Heart left ventricle (tissue), 16 donors: ENCODE measurements at regions not wholly inside any gene's neighbourhood (a gene's known extent, or its start where the extent isn't known, plus 50 kb on each side); places are given as distances from the start of the nearest gene placed in this dataset.
A peak's percentile ranks its signal among the peaks of the same experiment; 100 is the strongest.

ENCODE experiments used
- ATAC-seq, 4 donors: fragments of 200-7000 bp; cut with Tn5 transposase; one replicate each; pipeline ENCODE4 v1.9.1; 2020 to 2022; ENCODE audit warnings: moderate library complexity in 4 of 4, mild to moderate bottlenecking in 3 of 4, moderate number of reproducible peaks in 1 of 4
- DNase-seq, 5 donors: peaks; one replicate each; pipeline ENCODE4 v3.0.0-alpha.2; 2020
- H3K27ac ChIP-seq, 12 donors: fragments of 200-600 bp; sonication (generic) in 4 of 12; one replicate each; pipeline versions ENCODE4 v1.5.0 to v1.8.0; 2016 to 2022; ENCODE audit warnings: mild to moderate bottlenecking in 2 of 12
- H3K27me3 ChIP-seq, 9 donors: fragments of 200-600 bp; sonication (generic) in 2 of 9; one replicate each; pipeline versions ENCODE4 v1.5.1 to v1.8.0; 2016 to 2022; ENCODE audit warnings: mild to moderate bottlenecking in 3 of 9
- H3K36me3 ChIP-seq, 9 donors: fragments of 200-600 bp; sonication (generic) in 2 of 9; one replicate each; pipeline versions ENCODE4 v1.5.0 to v1.8.0; 2018 to 2022; ENCODE audit warnings: mild to moderate bottlenecking in 2 of 9
- H3K4me1 ChIP-seq, 12 donors: fragments of 200-600 bp; sonication (generic) in 4 of 12; one replicate each; pipeline versions ENCODE4 v1.5.0 to v1.8.0; 2016 to 2022; ENCODE audit warnings: mild to moderate bottlenecking in 3 of 12
- H3K4me3 ChIP-seq, 12 donors: fragments of 200-600 bp; sonication (generic) in 4 of 12; one replicate each; pipeline versions ENCODE4 v1.5.0 to v1.8.0; 2017 to 2022; ENCODE audit warnings: mild to moderate bottlenecking in 9 of 12, moderate library complexity in 4 of 12
- H3K9me3 ChIP-seq, 12 donors: fragments of 200-600 bp; sonication (generic) in 4 of 12; one replicate each; pipeline versions ENCODE4 v1.5.0 to v1.8.0; 2016 to 2022; ENCODE audit warnings: mild to moderate bottlenecking in 1 of 12
- POLR2A ChIP-seq, 2 donors: fragments of 450-650 bp; IDR thresholded peaks; one replicate each; pipeline ENCODE4 v1.6.1; 2017; ENCODE audit warnings: antibody characterized with exemption in 2 of 2, mild to moderate bottlenecking in 2 of 2, moderate library complexity in 2 of 2
- WGBS, 4 donors: extraction: QIAGEN DNeasy Blood & Tissue Kit in 2 of 4; methylation state at CpG; one replicate each; pipeline versions ENCODE4 v1.1.5 to v1.1.7; 2013 to 2018; 5-methylcytosine and 5-hydroxymethylcytosine counted together
- intact Hi-C, 10 donors: fragments of 100-400 bp; cut with DNase I; formaldehyde crosslinking; loops; one replicate each; pipeline versions ENCODE4 v1.11.1 to v1.14.2; 2022
- TF ChIP-seq, protein P1 (sequence below), 12 donors: fragments of 200-600 bp; sonication (generic) in 4 of 12; IDR thresholded peaks; one replicate each; pipeline versions ENCODE4 v1.5.0 to v1.8.0; 2018 to 2022; ENCODE audit warnings: antibody characterized with exemption in 12 of 12, mild to moderate bottlenecking in 5 of 12
- donor health status: ischemic (EF 13 %, LVEDD 7.1; RV severe dilation, severe dysfunction).
- donor health status: healthy with polysubstance abuse.
- donor health status: DM: no; HTN: yes; CAD: no.
- donor health status: DM: no; HTN: no; CAD: no.
- donor health status: ischemic (EF 25% LVEDD 6.9; RV normal size, moderate dysfunction).
- donor health status: ischemic (EF 25% LVEDD 5.7; RV mildly dilated, moderate dysfunction).
- donor health status: healthy.
- donor health status: DM: yes; HTN: yes; CAD: no.
- donor health status: ischemic (EF 35%, LVEDD 5.7; RV mildly dilated, moderate dysfunction).
- donor health status: nonischemic (EF 11% LVEDD 7.7; RV severe dilation, severe dysfunction).
- donor health status: DM: yes; HTN: yes; CAD: no.
- donor health status: PGD.
- donor health status: ischemic (EF 29% LVEDD 5.4; RV normal size, mild dysfunction).
- donor health status: nonischemic (EF 23%, LVEDD 6.1; RV moderate dilation, normal function).

DNA sequence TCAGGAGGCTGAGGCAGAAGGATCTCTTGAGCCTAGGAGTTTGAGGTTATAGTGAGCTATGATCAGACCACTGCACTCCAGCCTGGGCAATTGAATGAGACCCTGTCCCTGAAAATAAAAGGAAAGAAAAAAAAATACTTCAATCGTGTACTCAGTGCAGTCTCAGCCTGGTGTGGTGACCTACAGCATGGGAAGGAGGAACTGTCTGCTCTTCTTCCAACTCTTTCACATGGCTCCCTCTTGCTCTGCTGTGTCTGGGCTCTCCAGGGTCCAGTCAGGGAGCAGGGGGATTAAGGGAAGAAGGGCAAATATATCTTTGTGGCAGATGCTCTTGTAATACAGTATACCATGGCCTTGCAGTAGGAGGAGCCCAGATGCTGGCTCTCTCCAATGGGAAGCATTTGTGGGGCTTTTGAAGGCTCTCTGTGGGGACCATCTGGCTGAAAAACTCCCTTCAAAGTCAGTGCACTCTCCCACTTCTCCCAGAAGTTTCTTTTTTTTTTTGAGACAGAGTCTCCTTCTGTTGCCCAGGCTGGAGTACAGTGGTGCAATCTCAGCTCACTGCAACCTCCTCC lies 76.6 kb upstream of the TMPO start:
- intact Hi-C loops, result no loop called here
- Histone ChIP-seq H3K27ac (peak overlapping the region in 10 of 12 donors; percentile 50 to 92 (median 71)), H3K27me3 (no peaks in the 10 kb centered on the region), H3K9me3 (peaks cover 0 to 18% (median 4%) of the 10 kb centered on the region in 12 donors), H3K4me1 (peaks cover 0 to 42% (median 13%) of the 10 kb centered on the region in 12 donors), H3K36me3 (no peaks in the 10 kb centered on the region), H3K4me3 (peak overlapping the region in 1 of 12 donors; percentile 14)
- TF ChIP-seq POLR2A (IDR thresholded peaks at IDR 0.05), result no peak
- TF ChIP-seq, protein P1, sequence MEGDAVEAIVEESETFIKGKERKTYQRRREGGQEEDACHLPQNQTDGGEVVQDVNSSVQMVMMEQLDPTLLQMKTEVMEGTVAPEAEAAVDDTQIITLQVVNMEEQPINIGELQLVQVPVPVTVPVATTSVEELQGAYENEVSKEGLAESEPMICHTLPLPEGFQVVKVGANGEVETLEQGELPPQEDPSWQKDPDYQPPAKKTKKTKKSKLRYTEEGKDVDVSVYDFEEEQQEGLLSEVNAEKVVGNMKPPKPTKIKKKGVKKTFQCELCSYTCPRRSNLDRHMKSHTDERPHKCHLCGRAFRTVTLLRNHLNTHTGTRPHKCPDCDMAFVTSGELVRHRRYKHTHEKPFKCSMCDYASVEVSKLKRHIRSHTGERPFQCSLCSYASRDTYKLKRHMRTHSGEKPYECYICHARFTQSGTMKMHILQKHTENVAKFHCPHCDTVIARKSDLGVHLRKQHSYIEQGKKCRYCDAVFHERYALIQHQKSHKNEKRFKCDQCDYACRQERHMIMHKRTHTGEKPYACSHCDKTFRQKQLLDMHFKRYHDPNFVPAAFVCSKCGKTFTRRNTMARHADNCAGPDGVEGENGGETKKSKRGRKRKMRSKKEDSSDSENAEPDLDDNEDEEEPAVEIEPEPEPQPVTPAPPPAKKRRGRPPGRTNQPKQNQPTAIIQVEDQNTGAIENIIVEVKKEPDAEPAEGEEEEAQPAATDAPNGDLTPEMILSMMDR (IDR thresholded peaks at IDR 0.05), result no peak
- 55 to 64% (median 62%) methylated on average over 1 of the region's 1 CpG for WGBS, 4 donors
- ATAC-seq, result peak in 2 of 4 donors; percentile 29 to 42
- no peak for DNase-seq

DNA sequence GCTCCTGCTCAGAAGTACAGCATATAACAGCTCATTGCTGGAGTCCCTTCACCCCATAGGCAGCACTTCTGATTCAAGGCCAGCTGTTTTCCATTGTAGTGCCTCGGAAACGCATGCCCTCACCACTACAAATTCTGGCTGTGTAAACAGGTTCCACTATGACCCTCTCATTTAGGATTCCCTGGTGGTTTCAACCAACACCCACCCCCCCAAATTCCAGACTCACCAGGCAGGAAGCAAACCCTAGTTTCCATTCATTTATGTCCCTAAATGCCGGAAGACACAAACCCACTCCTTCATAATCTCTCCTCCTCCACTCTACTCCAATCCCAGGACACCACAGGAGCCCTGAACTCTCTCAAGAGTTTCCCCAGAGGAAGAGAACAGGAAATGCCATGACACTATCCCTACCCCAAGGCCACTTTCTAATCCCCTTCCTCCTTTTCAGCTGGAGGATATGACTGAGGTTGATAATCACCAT lies 75.9 kb upstream of the TMPO start:
- peaks cover 0 to 13% (median 2%) of the 10 kb centered on the region in 12 donors for H3K9me3 ChIP-seq
- peak; percentile 56 to 84 (median 80) for ATAC-seq
- H3K4me3 ChIP-seq, result peak overlapping the region in 2 of 12 donors; percentile 14 to 27
- no peaks in the 10 kb centered on the region for H3K36me3 ChIP-seq
- intact Hi-C loops, result no loop called here
- peaks cover 0 to 42% (median 13%) of the 10 kb centered on the region in 12 donors for H3K4me1 ChIP-seq
- 39 to 53% (median 46%) methylated on average over 3 of the region's 3 CpGs for WGBS, 4 donors
- peak overlapping the region in 11 of 12 donors; percentile 50 to 92 (median 70) for H3K27ac ChIP-seq
- TF ChIP-seq POLR2A (IDR thresholded peaks at IDR 0.05), result no peak
- TF ChIP-seq, protein P1 (IDR thresholded peaks at IDR 0.05), result no peak
- no peaks in the 10 kb centered on the region for H3K27me3 ChIP-seq
- peak in 2 of 5 donors; percentile 26 for DNase-seq

DNA sequence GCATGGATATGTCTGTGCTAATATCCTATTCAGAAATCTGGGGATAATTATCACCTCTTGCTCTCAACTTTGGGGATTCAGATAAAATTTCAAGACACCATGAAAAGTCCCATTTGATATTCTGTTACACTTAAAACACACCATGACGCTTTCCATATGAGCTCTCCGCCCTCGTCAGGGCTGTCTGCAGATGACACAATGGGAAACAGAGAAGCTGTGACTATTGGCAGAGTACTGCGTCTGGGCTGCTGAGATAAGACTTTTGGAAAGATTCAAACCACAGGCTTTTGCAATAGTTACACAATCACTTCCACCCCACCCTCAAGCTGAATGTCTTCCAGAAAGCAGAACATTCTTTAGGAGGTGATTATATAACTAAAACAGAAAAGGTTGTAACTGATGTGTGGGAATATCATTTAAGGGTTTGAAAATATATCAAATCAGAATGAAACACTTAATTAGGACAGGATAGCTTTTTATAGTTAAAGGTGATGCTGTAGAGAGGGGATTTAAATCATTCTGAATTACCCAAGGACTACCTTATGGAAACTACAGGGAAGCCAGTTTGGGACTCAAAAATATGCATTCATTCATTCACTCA lies 75.3 kb upstream of the TMPO start:
- intact Hi-C loops, result no loop called here
- H3K4me3 ChIP-seq, result peak overlapping the region in 1 of 12 donors; percentile 14
- H3K27ac ChIP-seq, result peak overlapping the region in 11 of 12 donors; percentile 50 to 92 (median 70)

DNA sequence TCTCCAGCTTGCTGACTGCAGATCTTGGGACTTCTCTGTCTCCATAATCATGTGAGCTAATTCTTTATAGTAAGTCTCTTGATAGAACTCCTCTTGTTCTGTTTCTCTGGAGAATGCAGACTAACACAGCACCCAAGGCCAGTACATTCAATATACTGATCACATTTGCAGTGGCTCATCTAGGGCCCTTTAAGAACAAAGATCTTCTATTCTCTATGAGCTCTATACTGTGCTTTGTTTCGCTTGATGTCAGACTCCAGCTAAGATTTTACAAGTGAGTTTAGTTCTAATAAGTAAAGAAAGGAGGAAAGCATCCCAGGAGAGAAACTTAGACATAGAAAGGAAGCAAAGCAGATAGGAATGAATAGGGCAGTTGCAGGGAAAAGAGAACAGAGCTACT lies 69.3 kb upstream of the TMPO start:
- H3K36me3 ChIP-seq, result no peaks in the 10 kb centered on the region
- intact Hi-C loops, result no loop called here
- no peak overlapping the region for H3K27ac ChIP-seq
- ATAC-seq (no peak), DNase-seq (no peak)
- WGBS, 4 donors, result 65 to 79% (median 71%) methylated on average over 1 of the region's 1 CpG
- no peaks in the 10 kb centered on the region for H3K9me3 ChIP-seq
- H3K4me1 ChIP-seq, result peaks cover 0 to 17% (median 0%) of the 10 kb centered on the region in 12 donors
- no peaks in the 10 kb centered on the region for H3K27me3 ChIP-seq
- no peak overlapping the region for H3K4me3 ChIP-seq
- TF ChIP-seq POLR2A (IDR thresholded peaks at IDR 0.05), result no peak
- TF ChIP-seq, protein P1 (IDR thresholded peaks at IDR 0.05), result no peak

More for the DNA sequence above, 75.3 kb upstream of the TMPO start:
- Histone ChIP-seq H3K27me3 (no peaks in the 10 kb centered on the region), H3K36me3 (no peaks in the 10 kb centered on the region), H3K9me3 (peaks cover 0 to 7% (median under 1%) of the 10 kb centered on the region in 12 donors), H3K4me1 (peaks cover 0 to 42% (median 13%) of the 10 kb centered on the region in 12 donors)
- TF ChIP-seq, protein P1 (IDR thresholded peaks at IDR 0.05), result peak in 1 of 12 donors; percentile 28
- TF ChIP-seq POLR2A (IDR thresholded peaks at IDR 0.05), result no peak
- peak in 4 of 5 donors; percentile 75 to 85 (median 78) for DNase-seq
- ATAC-seq, result peak; percentile 92 to 98 (median 98)
- 0 to 6% (median 4%) methylated on average over 4 of the region's 4 CpGs for whole genome bisulfite sequencing, 4 donors
